NCI-H1436 (cell line): ENCODE measurements at regions not wholly inside any gene's neighbourhood (a gene's known extent, or its start where the extent isn't known, plus 50 kb on each side); places are given as distances from the start of the nearest gene placed in this dataset.
"Not testable (repeated sequence)": the region's sequence is repeated elsewhere in the genome, so short reads cannot be mapped to it uniquely, and the experiment has no call there.

Experiments
- DNase-seq: peaks from one replicate; lab custom pipeline; 2025; lab: John Stamatoyannopoulos, UW

DNA sequence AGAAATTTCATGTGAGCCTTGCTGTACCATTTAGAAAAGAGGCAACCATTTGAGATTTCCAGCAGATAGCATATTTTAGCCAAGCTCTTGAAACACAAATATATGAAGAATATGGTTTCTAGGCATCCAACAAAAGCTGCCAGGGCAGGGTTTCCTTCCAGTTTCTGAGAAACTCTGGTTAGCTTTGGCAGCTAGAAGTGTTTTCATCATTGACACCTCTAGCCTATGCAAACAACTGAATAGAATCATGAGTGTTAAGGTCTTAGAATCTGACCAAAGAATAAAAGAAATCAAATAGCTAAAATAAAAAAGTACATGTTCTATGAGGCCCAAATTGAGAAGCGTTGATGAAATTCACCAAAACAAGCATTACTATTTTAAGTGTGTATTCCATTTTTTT is 188.1 kb downstream of the TMEM167A start:
- DNase-seq = no peak

DNA sequence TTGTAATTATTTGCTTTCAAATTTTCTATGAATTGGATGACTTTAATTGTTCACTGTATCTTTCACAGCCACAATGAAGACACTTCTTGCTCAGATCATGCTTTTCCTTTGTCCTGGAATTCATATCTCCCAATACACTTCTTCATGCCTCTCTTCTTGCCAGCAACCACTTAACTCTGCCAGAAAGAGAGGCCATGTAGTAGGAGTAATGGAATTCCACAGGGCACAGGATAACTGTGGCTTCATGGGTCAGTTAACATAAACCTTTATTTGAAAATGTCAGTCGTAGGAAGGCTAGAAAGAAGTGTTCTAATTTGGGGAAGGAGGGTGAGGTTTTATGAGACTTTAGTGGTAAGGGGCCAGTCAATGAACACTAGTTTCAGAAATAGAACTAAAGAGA is 190.3 kb downstream of the TMEM167A start:
- DNase-seq = no peak

DNA sequence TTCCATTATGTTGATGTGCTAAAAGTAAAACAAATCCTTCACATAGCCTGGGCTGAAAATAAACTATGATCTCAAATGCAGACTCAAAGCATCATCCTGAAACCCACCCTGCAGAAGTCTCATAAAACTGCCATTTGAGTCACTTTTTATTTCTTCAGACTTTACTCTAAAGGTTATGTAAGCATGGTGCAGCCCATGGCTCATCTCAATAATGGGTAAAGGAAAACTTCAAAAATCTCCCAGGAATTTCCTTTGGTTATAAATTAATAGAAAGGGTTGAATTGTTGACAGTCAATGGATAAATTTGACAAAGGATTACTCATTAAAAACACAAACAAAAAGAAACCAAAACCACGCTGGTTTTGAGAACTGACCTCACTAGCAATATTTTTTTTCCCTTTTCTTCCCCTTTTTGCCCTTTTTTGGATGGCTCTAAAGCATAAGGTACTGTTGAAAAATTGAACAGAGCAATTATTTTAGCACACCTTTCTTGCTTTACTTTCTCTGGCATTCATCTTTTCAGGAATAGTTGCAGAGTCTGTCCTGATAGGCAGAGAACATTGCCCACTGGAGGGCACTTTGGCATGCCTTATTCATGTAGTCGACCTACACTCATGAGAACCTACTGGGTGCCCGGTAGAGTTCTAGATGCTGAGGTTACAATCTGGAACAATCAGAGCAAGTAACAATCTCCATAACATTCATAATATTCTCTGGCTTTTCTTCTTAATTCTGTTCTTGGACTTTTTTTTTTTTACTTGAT is 191.4 kb downstream of the TMEM167A start:
- no peak for DNase-seq

DNA sequence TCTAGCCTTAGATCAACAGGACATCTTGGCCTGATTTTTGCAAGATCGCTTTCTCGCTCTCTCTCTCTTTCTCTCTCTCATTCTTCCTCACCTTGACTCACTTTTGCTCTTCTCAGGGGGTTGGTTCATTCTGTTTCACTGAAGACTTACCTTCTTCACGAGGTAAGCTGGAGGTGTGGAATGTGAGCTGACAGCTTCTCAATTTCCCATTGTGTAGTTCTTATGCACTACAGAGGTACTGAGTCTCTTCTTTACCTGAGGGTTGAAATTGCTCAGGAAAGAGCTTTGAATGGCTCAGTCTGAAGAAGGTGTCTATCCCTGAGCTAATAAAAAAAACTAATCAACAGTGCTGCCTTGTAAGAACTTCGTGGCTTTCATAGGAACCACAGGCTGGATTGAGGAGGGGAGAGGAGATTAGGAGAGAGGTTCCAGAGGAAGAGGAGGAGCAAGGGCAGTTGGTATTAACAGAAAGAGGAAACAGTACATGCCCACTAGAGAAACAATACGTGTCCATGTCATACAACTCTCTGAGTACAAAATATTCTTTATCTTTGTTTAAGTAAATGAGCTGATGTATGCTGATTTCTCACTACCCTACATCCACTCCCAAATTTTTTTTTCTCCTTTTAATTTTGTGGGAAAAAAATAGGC is 192.2 kb downstream of the TMEM167A start:
- DNase-seq = no peak

DNA sequence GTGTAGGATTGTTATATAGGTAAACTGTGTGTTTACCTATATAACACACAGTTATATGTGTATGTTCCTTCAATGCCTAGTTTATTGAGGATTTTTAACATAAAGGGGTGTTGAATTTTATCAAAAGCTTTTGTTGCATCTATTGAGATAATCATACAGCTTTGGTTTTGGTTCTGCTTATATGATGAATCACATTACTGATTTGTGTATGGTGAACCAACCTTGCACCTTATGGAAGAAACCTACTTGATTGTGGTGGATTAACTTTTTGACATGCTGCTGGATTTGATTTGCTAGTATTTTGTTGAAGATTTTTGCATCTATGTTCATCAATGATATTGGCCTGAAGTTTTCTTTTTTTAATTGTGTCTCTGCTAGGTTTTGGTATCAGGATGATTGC is 194.9 kb downstream of the TMEM167A start:
- DNase-seq = no peak

DNA sequence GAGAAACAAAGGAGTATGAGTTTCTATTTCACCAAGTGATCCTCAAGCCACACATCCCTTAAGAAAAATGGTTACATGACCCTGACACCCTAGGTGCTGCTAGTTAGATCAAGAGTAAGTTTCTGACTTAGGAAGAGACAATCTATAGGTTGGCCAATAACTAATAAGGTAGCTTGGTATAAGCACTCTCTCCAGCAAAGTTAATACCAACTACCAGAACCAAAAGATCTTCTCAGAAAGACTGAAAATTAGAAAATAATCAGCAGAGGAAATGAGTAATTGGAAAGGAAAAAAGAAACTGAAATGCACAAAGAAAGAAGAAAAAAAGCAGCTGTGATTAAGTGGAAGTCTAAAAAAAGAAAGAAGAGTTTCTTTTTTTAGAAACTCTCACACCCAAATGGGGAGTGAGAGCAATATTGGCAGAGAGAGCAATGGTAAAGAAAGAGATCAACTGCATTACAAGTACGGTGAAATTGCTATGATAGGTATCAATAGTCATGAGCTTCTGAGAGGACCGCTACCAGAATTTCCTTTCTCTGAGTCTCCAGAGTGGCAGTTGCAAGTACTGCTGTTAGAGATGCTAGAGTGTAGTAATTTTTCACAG is 195.5 kb downstream of the TMEM167A start:
- no peak for DNase-seq

DNA sequence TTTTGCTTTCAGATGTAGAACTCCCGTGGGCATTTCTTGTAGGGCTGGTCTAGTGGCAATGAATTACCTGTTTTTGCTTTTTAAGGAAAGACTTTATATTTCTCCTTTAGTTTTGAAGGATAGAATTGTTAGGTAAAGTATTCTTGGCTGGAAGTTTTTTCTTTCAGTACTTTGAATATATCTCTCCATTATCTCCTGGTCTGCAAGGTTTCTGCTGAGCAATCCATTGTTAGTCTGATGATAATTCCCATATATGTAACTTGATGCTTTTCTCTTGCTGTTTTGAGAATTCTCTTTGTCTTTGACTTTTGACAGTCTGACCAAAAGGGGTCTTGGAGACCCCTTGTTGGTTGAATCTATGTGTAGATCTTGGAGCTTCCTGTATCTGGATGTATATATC is 198.1 kb downstream of the TMEM167A start:
- DNase-seq = no peak

DNA sequence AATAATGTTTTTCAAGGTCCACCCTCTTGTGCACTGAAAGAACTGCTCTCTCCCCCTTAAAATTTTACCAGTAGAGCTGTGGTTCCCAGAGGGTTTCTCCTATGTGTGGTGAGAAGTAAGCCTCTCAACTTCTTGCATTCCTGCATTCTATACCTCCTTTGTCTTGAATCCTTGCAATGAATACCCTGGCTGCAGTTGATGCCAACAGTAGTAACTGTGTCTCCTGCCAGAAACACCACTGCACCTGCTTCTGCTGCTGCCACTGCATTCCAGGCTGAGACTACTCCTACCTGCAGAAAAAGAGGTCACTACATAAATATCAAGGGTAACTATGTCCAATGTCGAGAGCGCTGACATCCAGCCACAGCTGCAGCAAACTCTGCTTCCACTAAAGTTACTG is 203.7 kb downstream of the TMEM167A start:
- DNase-seq = no peak

DNA sequence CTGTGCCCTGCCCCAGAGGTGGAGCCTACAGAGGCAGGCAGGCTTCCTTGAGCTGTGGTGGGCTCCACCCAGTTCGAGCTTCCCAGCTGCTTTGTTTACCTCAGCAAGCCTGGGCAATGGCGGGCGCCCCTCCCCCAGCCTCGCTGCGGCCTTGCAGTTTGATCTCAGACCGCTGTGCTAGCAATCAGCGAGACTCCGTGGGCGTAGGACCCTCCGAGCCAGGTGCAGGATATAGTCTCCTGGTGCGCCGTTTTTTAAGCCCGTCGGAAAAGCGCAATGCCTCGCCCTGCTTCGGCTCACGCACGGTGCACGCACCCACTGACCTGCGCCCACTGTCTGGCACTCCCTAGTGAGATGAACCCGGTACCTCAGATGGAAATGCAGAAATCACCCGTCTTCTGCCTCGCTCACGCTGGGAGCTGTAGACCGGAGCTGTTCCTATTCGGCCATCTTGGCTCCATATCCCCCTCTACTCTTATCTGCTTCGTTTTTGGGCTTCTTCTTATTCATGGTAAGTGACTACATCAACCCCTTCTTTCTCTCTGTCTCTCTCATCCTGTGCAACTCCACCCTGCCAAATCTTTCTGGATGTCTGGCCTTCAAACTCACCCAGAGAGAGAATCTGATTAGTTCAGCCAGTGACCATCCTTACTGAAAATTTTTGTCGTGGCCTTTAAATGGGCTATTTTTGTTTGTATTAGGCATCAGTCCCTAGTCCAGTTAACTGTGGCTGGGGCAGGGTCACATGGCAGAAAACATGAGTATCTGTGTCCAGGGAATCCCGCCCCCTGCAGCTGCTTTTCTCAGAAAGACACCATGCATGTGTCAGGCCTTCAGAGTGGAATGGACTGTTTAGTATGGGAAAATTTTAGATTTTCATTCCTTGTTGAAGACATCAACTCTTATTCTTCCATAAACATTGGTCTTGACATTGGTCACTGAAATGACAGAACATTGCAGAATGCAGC is 204.6 kb downstream of the TMEM167A start:
- DNase-seq = not testable (repeated sequence)

DNA sequence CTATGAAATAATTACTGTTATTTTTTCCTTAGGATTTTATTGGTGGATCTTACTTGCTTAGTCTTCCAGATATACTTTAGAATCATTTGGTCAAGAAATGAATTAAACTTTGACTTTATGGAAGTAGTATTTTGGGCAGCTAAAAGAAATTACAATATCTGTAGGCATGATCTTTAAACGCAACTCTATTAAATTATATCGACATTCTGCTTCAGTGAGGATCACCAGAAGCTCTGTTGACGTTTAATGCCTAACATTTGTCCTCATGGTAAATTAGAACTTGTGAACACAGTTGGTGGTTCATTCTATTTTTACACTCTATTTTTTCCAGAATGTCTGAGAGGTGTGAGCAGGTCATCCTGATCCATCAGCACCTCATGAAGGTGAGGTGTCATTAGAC is 211.6 kb downstream of the TMEM167A start:
- no peak for DNase-seq

DNA sequence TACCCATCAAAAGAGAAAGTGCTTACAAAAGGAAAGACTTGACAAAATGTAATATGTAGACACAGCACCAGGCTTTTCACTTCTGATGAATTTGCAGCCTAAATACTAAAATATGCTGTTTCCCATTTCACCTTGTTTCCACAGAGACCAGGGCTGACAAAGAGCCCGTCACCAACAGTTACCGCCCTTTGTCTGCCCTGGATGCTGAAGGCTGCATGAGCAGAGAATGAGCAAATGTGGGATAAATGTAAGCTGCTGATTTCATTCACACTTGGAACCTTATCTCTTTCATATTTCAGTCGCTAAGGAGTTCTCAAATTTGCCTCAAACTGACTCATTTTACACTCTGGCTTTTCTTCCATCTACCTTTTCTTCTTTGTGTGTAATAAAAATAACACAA is 213.9 kb downstream of the TMEM167A start:
- peak; percentile 49 for DNase-seq

DNA sequence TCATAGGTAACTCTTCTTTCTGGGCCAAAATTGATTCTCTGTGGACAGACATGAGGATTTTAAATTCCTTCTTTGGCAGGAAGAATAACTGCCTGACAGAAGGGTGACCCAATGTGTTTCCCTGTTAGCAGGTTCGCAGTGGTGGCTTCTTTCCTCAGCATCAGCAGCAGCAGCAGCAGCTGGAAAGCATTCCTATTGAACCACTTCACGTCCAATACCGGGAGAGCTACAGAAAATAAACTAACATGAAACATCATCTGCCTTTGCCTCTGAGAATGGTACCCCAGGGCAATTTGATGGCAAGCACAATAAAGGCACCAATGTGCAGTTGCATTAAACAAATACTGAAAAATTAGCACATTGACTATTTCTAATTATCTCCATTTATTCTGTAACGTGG is 214.5 kb downstream of the TMEM167A start:
- peak; percentile 39 for DNase-seq

DNA sequence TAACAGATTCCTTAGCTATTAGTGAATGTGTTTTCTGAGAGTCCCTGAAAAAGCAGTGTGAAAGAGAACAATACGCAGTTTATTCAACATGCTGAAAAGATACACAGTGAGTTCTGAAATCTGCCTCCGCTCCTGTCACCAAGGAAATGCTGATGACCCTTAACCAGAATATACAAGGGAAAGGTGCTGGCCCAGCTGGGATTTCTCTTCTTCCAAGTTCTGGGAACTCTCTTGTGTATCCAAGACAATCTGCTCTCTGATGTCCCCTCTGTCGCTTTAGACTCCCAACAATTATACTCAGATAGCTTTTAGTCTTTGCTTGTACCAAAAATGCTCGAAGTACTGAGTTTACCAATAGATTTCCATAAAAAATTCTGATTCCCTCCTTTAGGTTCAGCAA is 214.9 kb downstream of the TMEM167A start:
- DNase-seq = no peak

DNA sequence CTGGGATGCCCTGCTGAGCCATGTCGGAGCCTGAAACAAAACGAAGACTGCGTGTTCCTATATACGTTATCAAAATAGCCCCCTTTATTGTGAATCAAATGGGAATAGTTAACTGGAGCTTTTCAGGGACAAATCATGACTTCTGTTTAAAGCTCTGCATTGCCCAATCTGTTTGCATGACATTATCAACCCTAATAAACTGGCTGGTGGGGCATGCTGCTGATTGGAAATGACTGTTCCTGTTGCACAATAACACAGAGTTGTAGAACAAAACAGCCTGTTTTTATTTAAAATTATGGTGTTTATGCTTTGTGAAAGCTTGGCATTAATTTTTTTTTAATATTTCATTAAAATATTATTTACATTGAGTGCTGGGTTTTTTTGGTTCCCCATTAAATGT is 215.5 kb downstream of the TMEM167A start:
- no peak for DNase-seq

DNA sequence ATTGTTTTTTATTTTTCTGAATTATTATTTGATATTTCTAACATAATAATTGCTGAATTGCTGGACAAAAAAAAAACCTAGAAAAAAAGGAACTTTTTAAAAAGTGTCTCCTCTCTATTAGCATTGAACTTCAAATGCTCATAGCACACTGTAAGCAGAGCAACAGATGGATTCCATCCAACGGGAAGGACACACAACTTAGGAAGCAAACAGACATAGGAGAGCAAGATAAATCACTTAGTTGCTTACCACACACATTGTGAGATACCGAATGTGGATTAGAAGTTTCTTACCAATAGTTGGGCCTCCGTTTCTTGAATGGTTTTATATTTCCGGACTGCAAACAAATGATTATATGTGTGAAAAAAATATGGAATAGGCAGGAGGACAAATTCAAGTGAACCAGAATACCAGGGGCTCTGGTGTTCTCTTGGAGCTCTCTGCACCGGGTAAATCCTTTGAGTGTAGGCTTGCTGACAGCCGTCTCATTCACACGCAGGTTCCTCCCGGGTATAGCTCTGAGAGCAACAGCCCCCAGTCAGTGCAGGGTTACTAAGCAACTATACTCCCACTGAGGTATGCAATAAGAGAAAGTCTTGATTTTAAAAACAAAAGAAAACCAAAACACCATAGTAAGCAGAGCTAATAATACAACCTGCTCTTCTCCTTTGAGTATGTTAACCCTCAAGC is 217.6 kb downstream of the TMEM167A start:
- DNase-seq = no peak

DNA sequence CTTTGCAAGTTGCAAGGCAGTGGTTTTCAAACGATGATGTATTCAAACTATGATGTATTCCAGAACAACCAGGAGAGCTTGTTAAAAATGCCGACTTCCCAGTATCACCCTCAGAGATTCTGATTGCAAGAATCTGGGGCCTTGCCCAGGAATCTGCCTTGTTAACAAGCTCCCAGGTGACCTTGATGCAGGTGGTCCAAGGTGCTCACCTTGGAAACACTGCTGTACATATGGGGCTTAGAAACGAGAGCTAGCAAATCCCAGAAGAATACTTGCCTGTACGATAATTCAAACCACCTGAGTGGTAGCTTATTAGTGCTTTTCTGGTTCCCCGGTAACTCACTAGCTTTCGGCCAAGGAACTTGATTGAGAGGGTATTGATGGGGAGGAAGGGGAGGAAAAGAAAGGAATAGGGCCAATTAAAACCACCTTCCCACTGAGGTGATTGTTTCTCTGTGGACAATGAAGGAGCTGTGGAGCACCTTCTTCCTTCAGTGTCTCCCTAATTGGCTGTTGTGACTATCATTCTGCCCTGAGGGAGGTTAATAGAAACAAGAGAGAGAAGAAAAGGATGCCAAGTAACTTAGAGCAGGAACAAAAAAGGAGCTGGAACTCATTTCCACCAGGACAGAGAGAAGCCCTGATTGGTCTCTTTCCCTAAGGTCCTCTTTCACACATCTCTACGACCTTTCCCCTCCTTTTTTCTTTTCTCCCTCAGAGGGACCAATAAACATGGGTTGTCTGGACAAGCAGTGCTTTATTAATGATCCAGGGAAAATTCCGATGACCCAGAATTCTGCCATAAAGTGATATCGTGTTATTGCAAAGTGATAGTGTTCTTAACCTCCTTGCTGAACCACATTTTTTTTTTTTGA is 218.8 kb downstream of the TMEM167A start:
- DNase-seq = peak; percentile 65

DNA sequence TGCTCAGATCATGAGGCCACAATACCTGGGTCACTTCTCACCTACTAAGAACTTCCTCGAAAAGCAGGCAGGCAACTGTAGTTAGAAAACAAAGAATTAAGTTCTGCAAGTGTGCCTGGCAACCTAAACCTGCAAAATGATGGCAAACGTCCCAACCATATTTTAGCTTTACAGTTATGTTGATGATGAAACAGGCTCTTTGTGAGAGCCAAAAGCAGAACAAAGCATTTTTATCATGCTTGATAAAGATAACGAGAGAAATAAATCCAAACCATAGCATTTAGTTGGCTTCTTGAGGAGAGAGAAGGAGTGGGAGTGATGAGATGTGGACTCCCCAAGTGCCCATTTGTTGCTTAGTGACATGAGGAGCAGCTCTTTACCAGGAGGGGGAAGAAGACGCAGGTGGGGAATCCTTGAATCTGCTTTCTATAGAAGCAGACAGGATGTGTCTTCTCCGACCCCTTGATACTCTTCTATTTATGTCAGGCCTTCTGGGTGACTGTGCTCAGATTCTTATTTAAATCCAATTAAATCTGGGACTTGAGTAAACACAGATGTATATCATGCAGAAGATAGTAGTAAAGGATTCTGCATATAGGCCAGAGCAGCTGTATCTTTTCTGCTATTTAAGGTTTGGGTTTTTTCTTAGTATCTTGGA is 221.2 kb downstream of the TMEM167A start:
- no peak for DNase-seq

DNA sequence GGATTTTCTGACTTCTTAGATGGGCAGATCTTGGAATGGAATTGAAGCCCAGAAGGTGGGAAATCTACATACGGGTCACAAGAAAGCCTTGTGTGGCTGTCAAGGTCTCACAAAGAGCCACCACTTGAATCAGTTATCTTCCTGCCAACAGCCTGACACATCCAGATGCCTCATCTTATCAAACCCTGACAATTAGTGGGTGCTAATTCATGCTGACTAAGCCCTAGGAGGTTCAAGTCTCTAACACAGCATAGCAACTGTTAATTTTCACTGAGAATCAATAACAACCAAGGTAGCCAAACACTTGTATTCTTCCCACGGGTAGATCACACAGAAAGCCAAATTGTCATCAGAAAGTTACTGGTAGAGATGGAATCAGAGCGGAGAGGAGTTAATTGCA is 222.2 kb downstream of the TMEM167A start:
- DNase-seq = no peak

DNA sequence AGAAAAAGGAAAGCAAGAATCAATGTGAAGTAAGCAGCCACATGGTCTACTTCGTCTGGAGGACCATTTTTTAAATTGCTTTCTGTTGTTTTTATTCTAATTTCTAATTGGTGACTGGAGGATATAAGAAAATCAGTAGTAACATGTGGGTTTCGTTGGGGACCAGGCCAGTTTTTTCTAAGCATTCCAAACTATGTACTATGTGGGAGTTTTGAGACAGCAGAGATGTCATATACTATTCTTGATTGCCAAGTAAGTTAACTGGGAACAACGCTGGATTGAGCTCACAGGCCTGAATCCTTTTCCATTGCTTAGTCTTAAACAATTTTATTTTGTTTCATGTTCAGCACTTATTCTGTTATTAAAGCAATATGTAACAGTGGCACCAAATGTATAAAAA is 225.7 kb downstream of the TMEM167A start:
- no peak for DNase-seq

DNA sequence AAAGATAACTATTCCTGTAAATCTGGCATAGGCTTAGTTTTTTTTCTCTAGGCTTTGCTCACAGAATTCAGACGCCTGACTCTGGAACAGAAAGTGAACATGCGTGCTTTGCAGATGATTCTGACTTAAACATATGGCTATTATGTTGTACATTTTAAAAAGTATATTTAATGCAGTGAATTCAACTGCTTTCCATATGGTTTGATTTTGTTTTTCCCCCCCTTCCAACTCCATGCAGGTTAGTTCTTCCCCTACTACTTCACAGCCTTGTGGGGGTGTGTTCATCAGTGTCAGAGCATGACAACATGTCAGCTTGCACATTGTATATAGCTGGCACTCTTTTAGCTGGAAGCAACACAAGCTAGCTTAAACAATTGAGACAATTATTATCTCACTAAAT is 226.8 kb downstream of the TMEM167A start:
- no peak for DNase-seq
